Endothelial cell of umbilical vein (primary cell): ENCODE measurements at regions not wholly inside any gene's neighbourhood (a gene's known extent, or its start where the extent isn't known, plus 50 kb on each side); places are given as distances from the start of the nearest gene placed in this dataset.

Experiments used
- BruUV-seq: library from RNA; stranded (reverse); fragments of 400-500 nt; replicated peaks from 2 replicates; lab custom pipeline; 2021; lab: Mats Ljungman, UMichigan
- CTCF ChIA-PET: fragments of 300-600, 350-600 bp; sonication (Branson Sonifier 250); formaldehyde crosslinking; loops from one replicate; lab custom pipeline; 2021; ENCODE audit warnings: antibody characterized with exemption, inconsistent platforms; lab: Charles Lee
- POLR2A ChIA-PET: fragments of 300-600, 350-600 bp; sonication (Branson Sonifier 250); formaldehyde crosslinking; loops from one replicate; lab custom pipeline; 2021; ENCODE audit warnings: antibody characterized with exemption, inconsistent platforms; lab: Charles Lee
- DNase-seq: peaks from one replicate; pipeline ENCODE4 v3.0.0-alpha.2; 2011; ENCODE audit warnings: low read depth, low spot score
- FAIRE-seq: peaks from 2 replicates; lab custom pipeline; 2011; peaks lifted over from hg19 to GRCh38; lab: Jason Lieb, UNC
- H2AFZ ChIP-seq: 2 replicates; pipeline ENCODE4 v1.6.0; 2012; ENCODE audit warnings: low read depth, low read length, control low read depth, inconsistent platforms
- H3K27ac ChIP-seq: 2 replicates; pipeline ENCODE4 v1.5.1; 2011; ENCODE audit warnings: low read depth, mild to moderate bottlenecking, control low read depth, low read length, moderate library complexity; ENCODE audit not compliant: insufficient read depth
- H3K27me3 ChIP-seq, 2 experiments: 2 replicates each; pipeline versions ENCODE4 v1.6.0 to v1.6.1; 2011; ENCODE audit warnings: low read length in 2 of 2, mixed read lengths in 1 of 2; ENCODE audit not compliant: control insufficient read depth in 2 of 2, insufficient read depth in 2 of 2
- H3K36me3 ChIP-seq, 2 experiments: 2 replicates in 1 of 2; 3 replicates in 1 of 2; pipeline ENCODE4 v1.5.1; 2011; ENCODE audit warnings: low read length in 2 of 2, mild to moderate bottlenecking in 1 of 2, moderate library complexity in 1 of 2; ENCODE audit not compliant: control insufficient read depth in 2 of 2, insufficient read depth in 2 of 2; ENCODE audit errors: extremely low read depth in 1 of 2
- H3K4me1 ChIP-seq: 3 replicates; pipeline ENCODE4 v1.5.1; 2011; ENCODE audit warnings: mild to moderate bottlenecking, low read length; ENCODE audit not compliant: control insufficient read depth, insufficient read depth; ENCODE audit errors: extremely low read depth
- H3K4me2 ChIP-seq: 2 replicates; pipeline ENCODE4 v1.6.1; 2011; ENCODE audit warnings: low read length, control low read depth, mixed read lengths; ENCODE audit not compliant: insufficient read depth
- H3K4me3 ChIP-seq, 3 experiments: fragments of 200-600 bp in 1 of 3; sonication (generic), shearing (Covaris generic) in 1 of 3; replicated peaks in 1 of 3; 2 replicates each; pipeline ENCODE4 v1.5.1; 2011 to 2016; ENCODE audit warnings: control low read depth in 3 of 3, low read length in 3 of 3, mild to moderate bottlenecking in 2 of 3, inconsistent platforms in 1 of 3, low read depth in 1 of 3, moderate library complexity in 1 of 3; ENCODE audit not compliant: insufficient read depth in 1 of 3
- H3K79me2 ChIP-seq: 2 replicates; pipeline ENCODE4 v1.6.0; 2012; ENCODE audit warnings: low read length, inconsistent platforms; ENCODE audit not compliant: control insufficient read depth, insufficient read depth
- H3K9ac ChIP-seq: replicated peaks from 2 replicates; pipeline ENCODE3; 2011; ENCODE audit warnings: low read length, control low read depth; ENCODE audit not compliant: insufficient read depth; ENCODE audit errors: extremely low read depth
- H3K9me1 ChIP-seq: replicated peaks from 3 replicates; pipeline ENCODE4 v1.6.0; 2011; ENCODE audit warnings: mild to moderate bottlenecking, low read length; ENCODE audit not compliant: control insufficient read depth, insufficient read depth; ENCODE audit errors: extremely low read depth
- H3K9me3 ChIP-seq: replicated peaks from 2 replicates; pipeline ENCODE4 v1.5.1; 2012; ENCODE audit warnings: low read length, inconsistent platforms; ENCODE audit not compliant: control insufficient read depth, insufficient read depth
- H4K20me1 ChIP-seq: replicated peaks from 2 replicates; pipeline ENCODE3; 2011; ENCODE audit warnings: mild to moderate bottlenecking, low read length; ENCODE audit not compliant: control insufficient read depth, insufficient read depth; ENCODE audit errors: extremely low read depth
- CTCF ChIP-seq, 2 donors: IDR thresholded peaks; 1 replicate in 1 of 2; 2 replicates in 1 of 2; pipeline ENCODE4 v1.5.1; 2011; ENCODE audit warnings: low read length in 2 of 2, mild to moderate bottlenecking in 2 of 2, moderate library complexity in 2 of 2, control low read depth in 1 of 2, inconsistent platforms in 1 of 2, low read depth in 1 of 2; ENCODE audit not compliant: insufficient read depth in 1 of 2; ENCODE audit errors: extremely low read depth in 1 of 2
- EZH2 ChIP-seq: IDR thresholded peaks from 2 replicates; pipeline ENCODE4 v1.6.1; 2012; ENCODE audit warnings: borderline replicate concordance, low read depth, mild to moderate bottlenecking, moderate library complexity, low read length, inconsistent platforms; ENCODE audit not compliant: severe bottlenecking
- FOS ChIP-seq: IDR thresholded peaks from 2 replicates; pipeline ENCODE4 v1.6.1; 2011; ENCODE audit warnings: mild to moderate bottlenecking, low read length, moderate library complexity, borderline replicate concordance; ENCODE audit not compliant: insufficient read depth
- GATA2 ChIP-seq: IDR thresholded peaks from 2 replicates; pipeline ENCODE4 v1.7.0; 2011; ENCODE audit warnings: low read depth, mild to moderate bottlenecking, moderate library complexity, mixed read lengths, low read length; ENCODE audit not compliant: insufficient read length, insufficient read depth
- JUN ChIP-seq: IDR thresholded peaks from 2 replicates; pipeline ENCODE4 v1.6.1; 2011; ENCODE audit warnings: borderline replicate concordance, low read depth; ENCODE audit not compliant: insufficient read length, insufficient read depth
- MAX ChIP-seq: IDR thresholded peaks from 2 replicates; pipeline ENCODE4 v1.6.1; 2011; ENCODE audit not compliant: insufficient read depth, insufficient read length
- MYC ChIP-seq: IDR thresholded peaks from one replicate; pipeline ENCODE4 v1.6.1; 2011; ENCODE audit warnings: mild to moderate bottlenecking, low read depth, low read length
- POLR2A ChIP-seq: IDR thresholded peaks from 2 replicates; pipeline ENCODE4 v1.6.1; 2012; ENCODE audit warnings: low read depth, mild to moderate bottlenecking, control low read depth, low read length
- POLR2AphosphoS5 ChIP-seq: IDR thresholded peaks from 2 replicates; pipeline ENCODE4 v1.6.1; 2012; ENCODE audit warnings: low read depth, mild to moderate bottlenecking, control low read depth, low read length, moderate library complexity; ENCODE audit not compliant: insufficient read depth
- dilution Hi-C: fragments of 300-500 bp; cut with MboI; formaldehyde crosslinking; loops from one replicate; pipeline ENCODE4 v1.15.0; 2019; ENCODE audit warnings: low sequenced_read_pairs; ENCODE audit not compliant: extremely low pct_ligation_motif_present
- intact Hi-C: fragments of 100-400 bp; cut with micrococcal nuclease; formaldehyde crosslinking; loops from one replicate; pipeline ENCODE4 v1.10.0; 2022

- TF ChIP-seq POLR2A = no peak
- no peak for TF ChIP-seq FOS
- TF ChIP-seq GATA2 = no peak
- no peak for TF ChIP-seq CTCF (IDR thresholded peaks at IDR 0.05; ENCODE audit: extremely low read depth in 1 of 2, insufficient read depth in 1 of 2, low read depth in 1 of 2, low read length in 2 of 2)
- TF ChIP-seq JUN = no peak
- TF ChIP-seq POLR2AphosphoS5 = no peak
- no peak for TF ChIP-seq MAX
- TF ChIP-seq MYC = no peak
- TF ChIP-seq EZH2 = no peak
- no peaks in the 10 kb centered on the region for H4K20me1 ChIP-seq
- H3K27me3 ChIP-seq = no peaks in the 10 kb centered on the region
- H3K36me3 ChIP-seq = no peaks in the 10 kb centered on the region
- CTCF ChIA-PET = no interaction called here
- no peaks in the 10 kb centered on the region for H3K9me3 ChIP-seq
- FAIRE-seq (no peak), DNase-seq (no peak)
- no peak overlapping the region for H3K27ac ChIP-seq
- no peak overlapping the region for H3K4me2 ChIP-seq
- no peaks in the 10 kb centered on the region for H3K79me2 ChIP-seq
- no peak overlapping the region for H3K4me3 ChIP-seq
- BruUV-seq = no TSS peak
- no peak overlapping the region for H2AFZ ChIP-seq
- intact Hi-C loops (no loop called here), dilution Hi-C loops (no loop called here)
- no peak overlapping the region for H3K9ac ChIP-seq
- H3K9me1 ChIP-seq = no peaks in the 10 kb centered on the region
- H3K4me1 ChIP-seq = no peaks in the 10 kb centered on the region
- POLR2A ChIA-PET = no interaction called here
Measured at GRCh38 chr10:84718877-84719616, 390.7 kb downstream of the CCSER2 start.
